ENCODE measurements at regions not wholly inside any gene's neighbourhood (a gene's known extent, or its start where the extent isn't known, plus 50 kb on each side); places are given as distances from the start of the nearest gene placed in this dataset.

- H3K4me1 Mint-ChIP-seq: no peaks in the 10 kb centered on the region
- ATAC-seq (ENCODE audit: low read depth) (no peak), DNase-seq (ENCODE audit: low spot score in 2 of 2) (no peak)
- peaks cover 2% of the 10 kb centered on the region for H3K36me3 Mint-ChIP-seq
- no peaks in the 10 kb centered on the region for H3K27me3 Mint-ChIP-seq
- H3K9me3 Mint-ChIP-seq: peaks cover 8% of the 10 kb centered on the region
- no peak overlapping the region for H3K27ac Mint-ChIP-seq
- H3K4me3 Mint-ChIP-seq: no peak overlapping the region
These were observed 286.8 kb upstream of the PBX1 start for GRCh38 chr1:164272156-164272555.

- no peaks in the 10 kb centered on the region for H3K27me3 Mint-ChIP-seq
- H3K9me3 Mint-ChIP-seq: peaks cover 5% of the 10 kb centered on the region
- H3K4me3 Mint-ChIP-seq: no peak overlapping the region
- DNase-seq (ENCODE audit: low spot score in 2 of 2) (no peak), ATAC-seq (ENCODE audit: low read depth) (no peak)
- no peaks in the 10 kb centered on the region for H3K36me3 Mint-ChIP-seq
- H3K27ac Mint-ChIP-seq: no peak overlapping the region
- H3K4me1 Mint-ChIP-seq: no peaks in the 10 kb centered on the region
These were observed 262.8 kb upstream of the PBX1 start for GRCh38 chr1:164296172-164296571.

GRCh38 chr1:164308101-164308500, 250.9 kb upstream of the PBX1 start:
- no peaks in the 10 kb centered on the region for H3K4me1 Mint-ChIP-seq
- no peak for ATAC-seq (ENCODE audit: low read depth)
- H3K9me3 Mint-ChIP-seq: peaks cover 5% of the 10 kb centered on the region
- H3K27me3 Mint-ChIP-seq: no peaks in the 10 kb centered on the region
- no peaks in the 10 kb centered on the region for H3K36me3 Mint-ChIP-seq
- DNase-seq (ENCODE audit: low spot score in 2 of 2): no peak
- H3K4me3 Mint-ChIP-seq: no peak overlapping the region
- no peak overlapping the region for H3K27ac Mint-ChIP-seq

- DNase-seq (ENCODE audit: low spot score in 2 of 2) (no peak), ATAC-seq (ENCODE audit: low read depth) (no peak)
- no peak overlapping the region for H3K27ac Mint-ChIP-seq
- no peaks in the 10 kb centered on the region for H3K36me3 Mint-ChIP-seq
- H3K9me3 Mint-ChIP-seq: peaks cover 3% of the 10 kb centered on the region
- no peak overlapping the region for H3K4me3 Mint-ChIP-seq
- no peaks in the 10 kb centered on the region for H3K27me3 Mint-ChIP-seq
- H3K4me1 Mint-ChIP-seq: no peaks in the 10 kb centered on the region
These were observed 248.8 kb upstream of the PBX1 start for GRCh38 chr1:164310166-164310565.

GRCh38 chr1:164311377-164311776, 247.6 kb upstream of the PBX1 start:
- DNase-seq (ENCODE audit: low spot score in 2 of 2) (no peak), ATAC-seq (ENCODE audit: low read depth) (no peak)
- Mint-ChIP-seq H3K27ac (no peak overlapping the region), H3K4me3 (no peak overlapping the region), H3K36me3 (no peaks in the 10 kb centered on the region), H3K9me3 (peaks cover 3% of the 10 kb centered on the region), H3K27me3 (no peaks in the 10 kb centered on the region), H3K4me1 (no peaks in the 10 kb centered on the region)

- Mint-ChIP-seq H3K4me1 (peaks cover 2% of the 10 kb centered on the region), H3K27me3 (peaks cover 3% of the 10 kb centered on the region), H3K4me3 (no peak overlapping the region), H3K36me3 (peaks cover 2% of the 10 kb centered on the region), H3K9me3 (peaks cover 3% of the 10 kb centered on the region), H3K27ac (no peak overlapping the region)
- no peak for ATAC-seq (ENCODE audit: low read depth)
- no peak for DNase-seq (ENCODE audit: low spot score in 2 of 2)
These were observed 237.9 kb upstream of the PBX1 start for GRCh38 chr1:164320790-164321731.

- no peak for DNase-seq (ENCODE audit: low spot score in 2 of 2)
- H3K4me1 Mint-ChIP-seq: no peaks in the 10 kb centered on the region
- no peak overlapping the region for H3K27ac Mint-ChIP-seq
- no peak overlapping the region for H3K4me3 Mint-ChIP-seq
- peaks cover 10% of the 10 kb centered on the region for H3K9me3 Mint-ChIP-seq
- H3K36me3 Mint-ChIP-seq: no peaks in the 10 kb centered on the region
- no peaks in the 10 kb centered on the region for H3K27me3 Mint-ChIP-seq
- ATAC-seq (ENCODE audit: low read depth): no peak
These were observed 233.2 kb upstream of the PBX1 start for GRCh38 chr1:164325786-164326185.

- DNase-seq (ENCODE audit: low spot score in 2 of 2): no peak
- H3K27me3 Mint-ChIP-seq: no peaks in the 10 kb centered on the region
These were observed 225.6 kb upstream of the PBX1 start for GRCh38 chr1:164333387-164333786.

GRCh38 chr1:164337394-164337793, 221.6 kb upstream of the PBX1 start:
- Mint-ChIP-seq H3K27ac (no peak overlapping the region), H3K4me3 (no peak overlapping the region), H3K4me1 (no peaks in the 10 kb centered on the region), H3K27me3 (no peaks in the 10 kb centered on the region), H3K36me3 (no peaks in the 10 kb centered on the region), H3K9me3 (peaks cover 5% of the 10 kb centered on the region)
- no peak for DNase-seq (ENCODE audit: low spot score in 2 of 2)
- ATAC-seq (ENCODE audit: low read depth): no peak

More at GRCh38 chr1:164333387-164333786, 225.6 kb upstream of the PBX1 start:
- H3K36me3 Mint-ChIP-seq: no peaks in the 10 kb centered on the region
- H3K27ac Mint-ChIP-seq: no peak overlapping the region
- ATAC-seq (ENCODE audit: low read depth): no peak
- no peak overlapping the region for H3K4me3 Mint-ChIP-seq
- no peaks in the 10 kb centered on the region for H3K4me1 Mint-ChIP-seq
- peaks cover 3% of the 10 kb centered on the region for H3K9me3 Mint-ChIP-seq

GRCh38 chr1:164337885-164338284, 221.1 kb upstream of the PBX1 start:
- ATAC-seq (ENCODE audit: low read depth) (no peak), DNase-seq (ENCODE audit: low spot score in 2 of 2) (no peak)
- H3K36me3 Mint-ChIP-seq: no peaks in the 10 kb centered on the region
- H3K27me3 Mint-ChIP-seq: no peaks in the 10 kb centered on the region
- peaks cover 5% of the 10 kb centered on the region for H3K9me3 Mint-ChIP-seq
- H3K4me1 Mint-ChIP-seq: no peaks in the 10 kb centered on the region
- no peak overlapping the region for H3K27ac Mint-ChIP-seq
- H3K4me3 Mint-ChIP-seq: no peak overlapping the region

- Mint-ChIP-seq H3K4me1 (no peaks in the 10 kb centered on the region), H3K27me3 (no peaks in the 10 kb centered on the region), H3K4me3 (no peak overlapping the region), H3K36me3 (no peaks in the 10 kb centered on the region), H3K27ac (no peak overlapping the region), H3K9me3 (peaks cover 4% of the 10 kb centered on the region)
- ATAC-seq (ENCODE audit: low read depth) (no peak), DNase-seq (ENCODE audit: low spot score in 2 of 2) (no peak)
These were observed 215.8 kb upstream of the PBX1 start for GRCh38 chr1:164343189-164343588.

- DNase-seq (ENCODE audit: low spot score in 2 of 2): no peak
- no peak overlapping the region for H3K27ac Mint-ChIP-seq
- no peak for ATAC-seq (ENCODE audit: low read depth)
- no peak overlapping the region for H3K4me3 Mint-ChIP-seq
- no peaks in the 10 kb centered on the region for H3K27me3 Mint-ChIP-seq
- H3K4me1 Mint-ChIP-seq: no peaks in the 10 kb centered on the region
- H3K9me3 Mint-ChIP-seq: peaks cover 4% of the 10 kb centered on the region
- no peaks in the 10 kb centered on the region for H3K36me3 Mint-ChIP-seq
These were observed 211.0 kb upstream of the PBX1 start for GRCh38 chr1:164347980-164348379.

- no peaks in the 10 kb centered on the region for H3K36me3 Mint-ChIP-seq
- no peaks in the 10 kb centered on the region for H3K27me3 Mint-ChIP-seq
- no peak overlapping the region for H3K4me3 Mint-ChIP-seq
- ATAC-seq (ENCODE audit: low read depth) (no peak), DNase-seq (ENCODE audit: low spot score in 2 of 2) (no peak)
- H3K9me3 Mint-ChIP-seq: peaks cover 11% of the 10 kb centered on the region
- H3K4me1 Mint-ChIP-seq: no peaks in the 10 kb centered on the region
- no peak overlapping the region for H3K27ac Mint-ChIP-seq
These were observed 202.5 kb upstream of the PBX1 start for GRCh38 chr1:164356511-164356910.

GRCh38 chr1:164360265-164360664, 198.7 kb upstream of the PBX1 start:
- Mint-ChIP-seq H3K9me3 (peaks cover 13% of the 10 kb centered on the region), H3K36me3 (no peaks in the 10 kb centered on the region), H3K27me3 (no peaks in the 10 kb centered on the region), H3K4me1 (no peaks in the 10 kb centered on the region), H3K4me3 (no peak overlapping the region), H3K27ac (no peak overlapping the region)
- no peak for ATAC-seq (ENCODE audit: low read depth)
- DNase-seq (ENCODE audit: low spot score in 2 of 2): no peak

- ATAC-seq (ENCODE audit: low read depth) (no peak), DNase-seq (ENCODE audit: low spot score in 2 of 2) (no peak)
- Mint-ChIP-seq H3K4me3 (no peak overlapping the region), H3K36me3 (no peaks in the 10 kb centered on the region), H3K9me3 (peaks cover 14% of the 10 kb centered on the region), H3K27ac (no peak overlapping the region), H3K4me1 (no peaks in the 10 kb centered on the region), H3K27me3 (no peaks in the 10 kb centered on the region)
These were observed 197.1 kb upstream of the PBX1 start for GRCh38 chr1:164361927-164362326.
